WTC11 (cell line): ENCODE measurements at regions not wholly inside any gene's neighbourhood (a gene's known extent, or its start where the extent isn't known, plus 50 kb on each side); places are given as distances from the start of the nearest gene placed in this dataset.

Experiments used
- CREM ChIP-seq: sonication (generic); formaldehyde crosslinking; IDR thresholded peaks from 2 replicates; pipeline ENCODE4 v1.8.1; 2022; ENCODE audit warnings: mild to moderate bottlenecking, missing genetic modification reagents, moderate library complexity
- GTF2I ChIP-seq: fragments of 250-450 bp; sonication (Bioruptor Pico); conservative IDR thresholded peaks from 2 replicates; pipeline ENCODE4 v1.4.0; 2021; ENCODE audit warnings: mild to moderate bottlenecking
- MXD4 ChIP-seq: fragments of 250-450 bp; sonication (Bioruptor Pico); IDR thresholded peaks from 2 replicates; pipeline ENCODE4 v1.8.0; 2021; ENCODE audit warnings: mild to moderate bottlenecking, moderate library complexity, borderline replicate concordance
- TEAD4 ChIP-seq: sonication (generic); formaldehyde crosslinking; IDR thresholded peaks from 2 replicates; pipeline ENCODE4 v1.8.0; 2022; ENCODE audit warnings: mild to moderate bottlenecking, missing genetic modification reagents
- TF ChIP-seq, protein P1 (sequence below): fragments of 200-600 bp; IDR thresholded peaks from 2 replicates; pipeline ENCODE4 v1.8.0; 2022; ENCODE audit warnings: antibody characterized with exemption

DNA sequence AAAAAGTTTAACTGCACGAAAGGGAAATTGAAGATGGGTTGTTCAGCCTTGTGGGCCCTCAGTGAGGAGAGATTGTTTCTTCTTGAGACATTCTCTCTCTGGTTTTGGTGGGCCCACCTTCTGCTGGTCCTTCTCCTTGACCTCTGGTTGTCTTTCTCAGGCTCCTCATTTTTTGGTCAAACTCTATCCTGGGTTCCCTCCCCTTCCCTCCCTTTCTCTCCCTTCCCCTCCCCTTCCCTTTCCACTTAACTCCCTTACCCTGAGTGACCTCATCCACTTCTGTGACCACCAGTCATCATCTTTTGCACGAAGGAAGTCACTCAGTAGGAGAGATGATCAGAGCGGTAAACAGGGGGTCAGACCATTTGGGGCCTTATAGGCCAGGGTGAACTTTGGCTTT is 71.5 kb upstream of the RALY start:
- TF ChIP-seq TEAD4 (CRISPR knock-in tag) (no peak), GTF2I (CRISPR knock-in tag) (no peak), CREM (CRISPR knock-in tag) (no peak), MXD4 (CRISPR knock-in tag) (no peak)
- TF ChIP-seq, protein P1, sequence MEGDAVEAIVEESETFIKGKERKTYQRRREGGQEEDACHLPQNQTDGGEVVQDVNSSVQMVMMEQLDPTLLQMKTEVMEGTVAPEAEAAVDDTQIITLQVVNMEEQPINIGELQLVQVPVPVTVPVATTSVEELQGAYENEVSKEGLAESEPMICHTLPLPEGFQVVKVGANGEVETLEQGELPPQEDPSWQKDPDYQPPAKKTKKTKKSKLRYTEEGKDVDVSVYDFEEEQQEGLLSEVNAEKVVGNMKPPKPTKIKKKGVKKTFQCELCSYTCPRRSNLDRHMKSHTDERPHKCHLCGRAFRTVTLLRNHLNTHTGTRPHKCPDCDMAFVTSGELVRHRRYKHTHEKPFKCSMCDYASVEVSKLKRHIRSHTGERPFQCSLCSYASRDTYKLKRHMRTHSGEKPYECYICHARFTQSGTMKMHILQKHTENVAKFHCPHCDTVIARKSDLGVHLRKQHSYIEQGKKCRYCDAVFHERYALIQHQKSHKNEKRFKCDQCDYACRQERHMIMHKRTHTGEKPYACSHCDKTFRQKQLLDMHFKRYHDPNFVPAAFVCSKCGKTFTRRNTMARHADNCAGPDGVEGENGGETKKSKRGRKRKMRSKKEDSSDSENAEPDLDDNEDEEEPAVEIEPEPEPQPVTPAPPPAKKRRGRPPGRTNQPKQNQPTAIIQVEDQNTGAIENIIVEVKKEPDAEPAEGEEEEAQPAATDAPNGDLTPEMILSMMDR, result no peak
